HG02678 (cell line): ENCODE measurements at regions not wholly inside any gene's neighbourhood (a gene's known extent, or its start where the extent isn't known, plus 50 kb on each side); places are given as distances from the start of the nearest gene placed in this dataset.
"Not testable (repeated sequence)": the region's sequence is repeated elsewhere in the genome, so short reads cannot be mapped to it uniquely, and the experiment has no call there.

ENCODE experiments used
- ATAC-seq: cut with Tn5 transposase; IDR thresholded peaks from one replicate; pipeline ENCODE4 v1.9.1; 2021; ENCODE audit warnings: mild to moderate bottlenecking, moderate library complexity; ENCODE audit not compliant: unreplicated experiment

DNA sequence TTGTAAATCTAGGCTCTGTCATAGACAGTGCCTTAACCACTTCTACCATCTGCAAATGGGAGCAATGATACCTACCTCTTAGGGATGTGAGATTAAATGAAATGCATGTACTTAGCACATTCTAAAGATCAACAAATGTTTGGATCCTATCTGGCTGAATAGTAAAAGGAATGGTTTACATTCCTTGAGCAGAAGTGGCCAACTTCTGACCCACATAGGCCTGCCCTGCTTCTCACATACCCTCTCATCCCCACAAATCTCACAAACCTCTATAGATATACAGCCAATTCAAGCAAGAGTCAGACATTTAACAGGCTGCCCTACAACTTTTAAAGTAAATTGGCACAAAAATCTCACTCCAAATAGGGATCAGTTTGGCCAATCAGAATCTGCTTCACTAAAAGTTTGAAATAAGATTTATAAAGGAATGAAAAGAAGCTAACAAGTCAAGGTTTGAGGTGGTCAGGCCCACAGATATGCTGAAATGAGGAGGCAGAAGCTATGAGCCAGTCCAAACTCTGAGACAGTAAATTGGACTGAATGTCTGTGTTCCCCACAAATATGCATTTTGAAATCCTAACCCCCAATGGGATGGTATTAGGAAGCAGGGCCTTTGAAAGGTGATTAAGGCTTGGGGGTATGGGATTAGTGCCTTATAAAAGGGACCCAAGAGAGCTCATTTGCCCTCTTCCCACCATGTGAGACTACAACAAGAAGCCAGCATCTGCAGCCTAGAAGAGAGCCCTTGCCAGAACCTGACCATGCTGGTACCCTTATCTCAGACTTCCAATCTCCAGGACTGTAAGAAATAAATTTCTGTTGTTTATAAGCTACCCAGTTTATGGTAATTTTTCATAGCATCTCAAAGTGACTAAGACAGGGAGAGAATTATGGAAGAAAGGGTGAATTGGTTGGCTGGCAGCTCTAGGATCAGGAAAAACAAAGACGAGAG, 227.8 kb upstream of the RBMS1 start:
- no peak for ATAC-seq

DNA sequence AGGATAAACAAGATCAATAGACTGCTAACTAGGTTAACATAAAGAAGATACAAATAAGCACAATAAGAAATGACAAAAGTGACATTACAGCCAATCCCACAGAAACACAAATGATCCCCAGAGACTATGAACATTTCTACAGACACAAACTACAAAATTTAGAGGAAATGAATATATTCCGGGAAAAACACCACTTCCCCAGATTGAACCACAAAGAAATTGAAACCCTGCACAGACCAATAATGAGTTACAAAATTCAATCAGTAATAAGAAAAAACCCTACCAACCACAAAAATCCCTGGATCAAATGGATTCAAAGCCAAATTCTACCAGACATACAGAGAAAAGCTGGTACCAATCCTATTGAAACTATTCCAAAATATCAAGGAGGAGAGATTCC, 232.4 kb upstream of the RBMS1 start:
- no peak for ATAC-seq

DNA sequence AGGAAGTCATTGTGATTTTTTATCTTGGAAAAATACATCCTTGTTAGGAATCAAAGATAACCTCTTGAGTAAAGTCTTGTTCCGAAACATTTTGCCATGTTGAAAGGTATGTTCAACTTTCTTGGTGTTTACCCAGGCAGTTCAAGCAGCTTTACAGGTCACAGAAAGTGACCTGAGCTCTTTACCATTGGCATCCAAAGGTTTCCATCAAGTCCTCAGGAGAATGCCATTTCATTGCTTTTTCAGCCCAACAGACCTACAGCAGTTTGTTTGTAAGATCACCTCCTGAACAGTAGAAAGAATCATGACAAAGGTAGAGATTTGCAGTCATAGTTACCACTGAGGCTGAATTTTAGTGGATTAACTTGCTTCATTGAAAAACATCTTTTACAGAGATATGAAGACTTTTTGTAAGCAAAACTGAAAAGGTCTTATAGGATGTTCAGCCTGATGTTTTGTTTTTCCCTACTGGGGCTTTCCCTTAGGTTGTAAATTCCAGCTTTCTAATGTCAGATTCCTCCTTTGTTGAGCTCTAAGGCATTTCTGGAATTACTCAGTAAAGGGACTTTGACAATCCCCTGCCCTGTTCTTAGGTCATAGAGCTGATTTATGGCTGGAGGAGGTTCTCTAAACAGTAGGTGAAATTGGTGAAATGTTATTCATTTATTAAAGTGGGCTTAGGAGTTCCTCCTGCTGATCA, 236.8 kb upstream of the RBMS1 start:
- no peak for ATAC-seq

DNA sequence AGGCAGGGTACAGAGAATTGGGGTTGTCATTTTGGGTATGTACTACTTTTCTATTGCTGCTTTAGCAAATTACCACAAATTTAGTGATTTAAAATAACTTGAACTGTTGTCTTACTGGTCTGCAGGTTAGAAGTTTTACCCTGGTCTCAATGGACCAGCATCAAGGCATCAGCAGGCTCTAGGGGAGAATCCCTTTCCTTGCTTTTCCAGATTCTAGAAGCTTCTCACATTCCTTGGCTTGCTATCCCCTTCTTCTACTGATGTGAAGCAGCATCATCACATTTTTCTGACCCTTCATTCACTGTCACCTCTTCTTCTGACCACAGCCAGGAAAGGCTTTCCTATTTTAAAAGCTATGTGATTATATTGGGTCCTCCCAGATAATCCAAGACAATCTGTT, 237.8 kb upstream of the RBMS1 start:
- no peak for ATAC-seq

DNA sequence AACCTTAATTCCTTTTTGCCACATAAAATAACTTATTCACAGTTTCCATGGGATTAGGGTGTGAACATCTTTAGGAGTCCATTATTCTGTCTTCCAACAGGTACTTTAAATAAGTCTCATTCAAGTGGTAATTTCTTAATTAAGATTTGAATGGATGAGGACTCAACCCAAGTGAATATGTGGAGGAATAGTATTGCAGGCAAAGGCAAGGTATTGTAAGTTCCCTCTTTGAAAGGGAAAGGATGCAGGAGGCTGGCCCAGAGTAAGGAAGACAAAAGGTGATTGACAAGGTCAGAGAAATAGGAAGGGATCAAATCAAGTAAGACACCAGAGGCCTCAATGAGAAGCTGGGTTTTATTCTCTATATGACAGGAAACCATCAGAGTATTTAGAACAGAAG, 238.2 kb upstream of the RBMS1 start:
- no peak for ATAC-seq

DNA sequence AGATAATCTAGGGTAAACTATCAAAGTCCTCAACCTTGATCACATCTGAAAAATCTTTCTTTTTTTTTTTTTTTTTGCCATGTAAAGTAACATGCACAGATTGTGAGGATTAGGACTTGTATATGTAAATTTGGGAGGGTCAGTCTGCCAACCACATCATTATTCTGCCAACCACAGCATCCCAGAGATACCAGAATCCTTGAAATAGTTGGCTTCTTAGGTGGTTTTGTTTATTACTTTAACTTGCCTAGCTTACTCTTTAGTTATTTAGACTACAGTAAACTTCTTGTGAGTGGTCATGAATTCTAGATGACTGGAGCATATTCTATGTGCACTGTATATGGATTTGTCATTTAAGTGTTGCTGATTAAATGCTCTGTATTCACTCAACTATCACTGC, 242.1 kb upstream of the RBMS1 start:
- ATAC-seq = no peak

DNA sequence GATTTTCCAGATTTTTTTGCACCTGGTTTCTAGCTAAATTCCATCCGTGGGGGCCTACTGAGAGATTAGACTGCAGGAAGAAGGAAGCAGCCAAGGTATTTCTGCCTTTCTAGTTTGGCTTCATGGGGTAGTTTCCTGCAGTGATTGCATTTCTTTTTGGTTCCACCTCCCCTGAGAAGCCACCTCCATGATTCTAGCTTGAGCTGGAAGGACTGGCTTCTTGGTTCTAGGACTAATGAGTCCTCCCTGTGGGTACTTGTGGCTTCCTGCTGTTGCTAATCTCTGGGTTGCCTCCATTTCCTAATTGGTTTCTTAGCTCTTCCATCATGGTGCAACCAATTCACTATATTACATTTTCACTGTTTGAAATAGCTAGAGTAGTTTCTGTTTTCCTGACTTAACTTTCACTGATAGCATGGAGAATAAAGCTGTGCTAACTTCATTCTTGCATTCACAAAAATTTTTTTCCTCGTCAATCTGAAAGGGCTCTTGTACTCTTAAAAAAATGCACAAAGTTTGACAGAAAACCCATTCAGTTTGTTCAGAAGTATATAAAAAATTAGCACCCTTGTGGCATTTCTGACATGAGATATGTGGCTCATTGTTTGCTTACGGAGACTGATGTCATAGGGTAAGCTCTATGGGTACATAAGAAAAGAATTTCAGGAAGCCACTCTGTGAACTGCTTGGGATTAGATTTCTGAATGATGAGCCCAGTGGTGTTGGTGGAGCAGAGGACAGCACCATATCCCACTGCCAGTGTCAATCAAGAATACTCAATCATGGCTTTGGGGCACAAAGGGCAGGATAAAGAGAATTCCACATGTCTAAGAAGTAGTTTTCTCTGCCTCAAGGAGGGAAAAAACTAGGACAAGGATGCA, 242.8 kb upstream of the RBMS1 start:
- ATAC-seq = no peak

DNA sequence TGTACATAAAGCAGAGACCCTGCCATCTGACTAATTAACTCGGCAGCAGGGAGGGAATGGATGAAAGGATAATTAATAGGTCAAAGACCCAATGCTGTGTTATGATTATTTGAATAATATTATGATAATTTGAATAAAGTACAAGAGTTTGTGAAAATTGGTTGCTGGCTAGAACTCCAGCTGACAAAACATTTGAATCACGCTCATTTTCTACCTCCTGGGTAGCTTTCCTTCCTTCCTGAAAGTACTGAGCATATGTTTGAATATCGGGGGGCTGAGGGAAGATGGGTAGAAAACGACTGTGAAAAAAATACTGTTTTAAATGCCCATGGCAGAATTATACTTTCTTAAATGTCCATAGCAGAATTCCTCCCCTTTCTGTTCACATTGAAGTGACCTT, 243.6 kb upstream of the RBMS1 start:
- no peak for ATAC-seq

DNA sequence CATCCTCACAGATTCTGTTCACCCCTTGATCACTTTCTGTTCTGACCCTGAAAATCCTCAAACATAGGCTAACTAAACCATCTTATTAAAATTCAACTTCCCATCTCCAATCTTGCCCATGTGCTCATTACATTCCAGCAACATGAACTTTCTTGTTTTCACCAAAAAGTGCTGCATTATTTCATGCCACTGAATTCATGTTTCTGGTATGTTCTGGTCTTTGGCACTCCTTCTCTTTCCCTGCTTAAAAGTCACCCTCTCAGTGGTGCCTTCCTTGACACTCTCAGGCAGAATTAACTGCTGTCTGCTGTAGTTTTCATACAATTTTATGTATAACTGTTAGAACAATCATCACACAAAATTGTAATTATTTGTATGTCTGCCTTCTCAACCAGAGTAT, 247.7 kb upstream of the RBMS1 start:
- no peak for ATAC-seq

DNA sequence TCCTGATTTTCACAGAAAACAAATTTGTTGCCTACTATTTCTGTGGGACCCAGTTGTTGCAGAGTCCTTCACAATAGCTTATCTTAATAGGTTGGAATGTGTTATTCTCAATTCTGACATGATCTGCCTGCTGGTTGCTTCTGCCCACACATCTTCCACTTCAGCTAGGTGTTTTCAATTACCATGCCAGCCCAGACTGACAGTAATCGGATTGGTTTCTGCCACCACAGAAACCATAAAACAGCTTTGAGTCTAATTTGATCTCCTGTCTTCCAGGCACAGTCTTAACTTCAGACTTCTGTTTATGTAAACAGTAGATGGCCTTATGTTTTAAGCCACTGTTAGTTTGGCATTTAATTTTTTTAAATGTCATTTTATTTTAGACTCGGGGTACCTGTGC, 248.2 kb upstream of the RBMS1 start:
- no peak for ATAC-seq

DNA sequence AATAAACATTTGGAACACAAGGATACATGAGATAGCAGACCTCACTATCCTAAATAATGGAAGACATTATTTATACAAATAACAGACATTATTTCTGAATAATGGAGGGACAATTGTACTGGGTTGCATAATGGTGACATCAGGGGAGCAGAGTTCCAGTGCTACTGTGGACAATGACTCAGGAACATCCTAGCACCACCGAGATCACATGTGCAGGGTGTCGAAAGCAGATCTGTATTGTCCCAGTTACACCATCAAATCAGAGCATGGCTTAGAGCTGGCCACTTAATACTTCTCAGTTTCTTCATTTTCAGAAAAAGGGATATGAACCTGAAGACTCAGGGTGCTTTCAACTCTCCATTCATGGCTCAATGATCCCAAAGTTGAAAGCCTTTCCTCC, 249.1 kb upstream of the RBMS1 start:
- no peak for ATAC-seq

DNA sequence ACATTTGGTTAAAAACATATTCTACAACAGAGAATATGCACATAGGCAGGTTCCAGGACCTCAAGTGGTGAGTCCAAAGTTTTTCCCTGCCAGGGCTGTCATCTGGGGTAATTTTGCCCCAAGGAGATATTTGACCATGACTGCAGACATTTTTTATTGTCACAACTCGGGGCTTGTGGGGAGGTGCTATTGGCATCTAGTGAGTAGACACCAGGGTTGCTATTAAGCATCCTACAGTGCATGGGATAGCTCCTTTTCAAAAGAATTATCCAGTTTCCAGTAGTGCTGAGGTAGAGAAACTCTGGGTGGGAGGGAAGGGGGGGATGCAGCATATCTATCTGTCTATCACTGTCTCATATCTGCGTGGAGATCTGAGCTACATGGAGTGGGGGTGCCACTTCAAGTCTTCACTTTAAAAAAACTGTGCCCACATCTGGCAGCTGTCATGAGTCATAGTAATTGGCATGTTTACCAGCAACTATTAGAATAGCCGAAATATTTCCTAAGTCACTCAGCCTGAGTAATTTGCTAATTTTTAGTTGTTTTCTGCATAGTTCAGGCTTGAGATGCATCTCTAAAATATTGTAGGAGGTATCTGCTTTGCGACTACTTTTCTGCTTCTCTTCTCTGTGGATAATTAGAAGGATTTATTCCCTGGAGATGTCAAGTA, 254.0 kb upstream of the RBMS1 start:
- no peak for ATAC-seq

DNA sequence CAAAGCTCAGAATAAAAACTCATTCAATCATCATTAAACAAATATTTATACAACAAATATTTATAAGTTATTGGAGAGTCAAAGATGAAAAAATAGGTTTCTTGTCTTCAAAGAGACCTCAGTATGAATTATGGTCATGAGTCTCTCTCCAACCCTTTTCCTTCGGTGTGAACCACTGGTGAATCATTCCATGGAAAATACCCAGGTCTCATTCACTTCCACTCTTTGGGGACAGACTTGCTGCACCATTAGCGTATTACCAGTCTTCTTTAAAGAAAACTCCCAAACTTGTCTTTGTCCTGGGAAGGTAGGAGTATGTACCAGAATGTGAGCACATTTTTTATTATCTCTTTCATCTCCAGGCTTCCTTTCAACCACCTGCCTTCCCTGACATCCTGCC, 257.4 kb upstream of the RBMS1 start:
- no peak for ATAC-seq

DNA sequence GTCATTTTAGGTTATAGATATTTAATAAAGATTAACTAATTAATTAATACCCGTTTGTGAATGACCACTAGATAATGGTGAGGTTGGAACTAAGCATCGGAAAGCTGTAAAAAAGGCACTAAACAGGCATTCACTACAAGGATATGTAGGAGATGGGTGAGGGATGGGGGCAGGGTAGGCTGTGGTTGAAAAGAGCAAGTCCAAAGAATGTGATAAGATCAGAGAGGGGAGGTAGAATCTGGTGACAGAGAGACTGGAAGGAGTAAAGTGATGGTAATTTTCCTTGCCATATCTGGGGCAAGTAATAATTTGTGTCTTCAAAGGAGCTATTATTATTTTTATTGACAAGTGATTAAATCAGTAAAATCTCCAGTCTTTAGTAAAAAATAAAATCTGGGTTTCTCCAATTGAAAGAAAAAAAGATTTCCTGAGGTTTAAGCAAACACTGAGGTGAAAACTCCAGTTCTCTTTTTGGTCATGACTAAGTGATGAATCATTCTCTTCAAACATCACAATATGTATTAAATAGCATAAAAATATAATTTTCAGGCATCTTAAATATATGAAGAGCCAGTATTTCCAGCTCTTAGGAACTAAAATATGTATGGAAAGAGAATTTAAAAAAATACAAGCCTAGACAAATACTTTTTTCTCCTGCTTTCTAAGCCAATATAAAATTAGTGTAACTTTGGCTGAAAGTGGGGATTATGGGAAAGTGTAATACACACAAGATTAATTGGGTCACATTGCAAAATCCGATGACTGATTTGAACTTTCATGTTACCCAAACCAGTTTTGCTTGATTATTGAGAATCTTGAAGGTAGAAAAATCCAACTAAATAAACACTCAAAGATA, 259.1 kb upstream of the RBMS1 start:
- no peak for ATAC-seq

DNA sequence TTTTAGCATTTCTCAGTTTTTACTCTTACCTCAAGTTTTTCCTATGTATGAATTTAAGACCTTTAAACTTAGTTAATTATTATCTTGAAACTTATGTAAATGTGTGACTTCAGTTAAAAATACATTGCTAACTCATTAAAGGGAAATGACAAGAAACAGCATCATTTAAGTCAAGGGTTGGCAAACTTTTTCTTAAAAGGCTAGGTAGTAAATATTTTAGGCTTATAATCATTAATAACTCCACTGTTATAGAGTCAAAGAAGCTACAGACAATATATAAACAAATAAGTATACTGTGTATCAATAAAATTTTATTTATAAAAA, 259.7 kb upstream of the RBMS1 start:
- ATAC-seq = no peak

DNA sequence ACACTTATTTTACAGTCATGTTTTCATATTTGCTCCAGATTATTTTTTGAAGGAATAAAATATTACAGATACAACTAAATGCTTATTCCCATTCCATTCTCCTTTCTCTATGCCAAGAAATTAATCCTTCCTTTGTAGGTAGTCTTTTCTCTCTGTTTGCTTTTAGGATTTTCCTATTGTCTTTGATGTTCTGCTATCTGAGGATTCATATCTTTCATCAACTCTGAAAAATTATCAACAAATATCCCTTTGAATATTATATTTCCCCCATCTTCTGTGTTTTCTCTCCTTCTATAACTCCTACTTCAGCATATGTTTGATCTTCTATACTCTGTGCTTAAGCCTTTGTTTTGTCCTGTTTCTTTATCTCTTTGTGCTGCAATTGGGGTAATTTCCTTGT, 260.4 kb upstream of the RBMS1 start:
- no peak for ATAC-seq

DNA sequence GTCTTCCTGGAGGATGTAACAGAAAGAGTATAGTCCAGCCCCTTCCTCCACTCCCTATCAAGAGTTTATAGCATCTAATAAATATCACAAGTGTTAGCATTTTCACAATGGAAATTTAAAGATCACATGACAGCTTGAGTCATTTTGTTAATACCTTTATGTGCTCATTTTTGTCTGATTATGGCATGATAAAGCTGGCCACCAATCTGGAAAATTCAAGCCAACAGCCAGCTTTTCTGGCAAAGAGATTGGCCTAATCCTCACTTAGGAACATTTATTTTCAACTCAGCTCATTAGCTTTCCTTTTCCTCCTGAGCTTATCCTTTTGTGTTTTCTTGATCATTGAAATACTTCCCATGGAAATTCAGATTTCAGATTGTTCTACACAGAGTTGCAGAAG, 262.9 kb upstream of the RBMS1 start:
- no peak for ATAC-seq

DNA sequence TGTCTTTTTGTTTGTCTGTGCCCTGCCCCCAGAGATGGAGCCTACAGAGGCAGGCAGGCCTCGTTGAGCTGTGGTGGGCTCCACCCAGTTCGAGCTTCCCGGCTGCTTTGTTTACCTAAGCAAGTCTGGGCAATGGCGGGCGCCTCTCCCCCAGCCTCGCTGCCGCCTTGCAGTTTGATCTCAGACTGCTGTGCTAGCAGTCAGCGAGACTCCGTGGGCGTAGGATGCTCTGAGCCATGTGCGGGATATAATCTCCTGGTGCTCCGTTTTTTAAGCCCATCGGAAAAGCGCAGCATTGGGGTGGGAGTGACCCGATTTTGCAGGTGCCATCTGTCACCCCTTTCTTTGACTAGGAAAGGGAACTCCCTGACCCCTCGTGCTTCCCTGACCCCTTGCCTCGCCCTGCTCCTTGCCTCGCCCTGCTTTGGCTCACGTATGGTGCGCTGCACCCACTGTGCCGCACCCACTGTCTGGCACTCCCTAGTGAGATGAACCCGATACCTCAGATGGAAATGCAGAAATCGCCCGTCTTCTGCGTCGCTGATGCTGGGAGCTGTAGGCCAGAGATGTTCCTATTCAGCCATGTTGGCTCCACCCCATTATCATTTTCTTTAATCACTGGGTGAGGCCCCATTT, 269.0 kb upstream of the RBMS1 start:
- ATAC-seq = not testable (repeated sequence)

DNA sequence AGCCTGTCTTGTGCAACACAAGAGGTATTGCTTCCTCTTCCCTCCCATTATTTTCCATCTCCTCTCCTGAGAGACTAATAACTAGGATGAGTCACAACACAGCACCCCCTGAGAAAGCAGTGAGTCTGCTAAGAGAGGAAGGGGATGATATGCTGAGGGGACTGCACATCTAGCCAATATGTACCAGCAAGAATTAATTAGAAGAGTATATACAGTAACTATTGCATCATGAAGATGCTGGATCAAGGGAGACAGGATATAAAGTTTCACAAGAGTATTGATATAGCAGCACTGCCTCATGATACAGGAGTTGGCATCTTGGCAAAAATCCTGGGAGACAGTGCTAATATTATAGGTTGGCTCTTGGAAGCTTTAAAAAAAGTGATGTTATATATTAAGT, 289.9 kb upstream of the RBMS1 start:
- ATAC-seq = no peak

DNA sequence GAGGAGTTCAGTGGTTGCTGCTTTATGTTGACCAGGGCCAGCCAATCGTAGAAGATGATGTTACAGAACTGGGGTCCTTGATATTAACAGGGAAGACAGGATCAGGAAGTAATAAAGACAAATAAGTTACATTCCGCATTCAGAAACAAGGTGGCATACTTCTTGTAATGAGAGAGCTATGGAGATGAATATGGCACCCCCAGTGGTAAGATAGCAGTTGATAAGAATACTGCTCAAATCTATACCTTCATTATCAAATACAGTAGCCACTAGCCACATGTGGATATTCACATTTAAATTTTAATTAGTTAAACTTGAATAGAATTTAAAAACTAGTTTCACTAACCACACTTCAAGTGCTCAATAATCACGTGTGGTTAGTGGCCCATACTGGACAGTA, 290.4 kb upstream of the RBMS1 start:
- no peak for ATAC-seq
